ENCODE measurements at regions not wholly inside any gene's neighbourhood (a gene's known extent, or its start where the extent isn't known, plus 50 kb on each side); places are given as distances from the start of the nearest gene placed in this dataset.

DNA sequence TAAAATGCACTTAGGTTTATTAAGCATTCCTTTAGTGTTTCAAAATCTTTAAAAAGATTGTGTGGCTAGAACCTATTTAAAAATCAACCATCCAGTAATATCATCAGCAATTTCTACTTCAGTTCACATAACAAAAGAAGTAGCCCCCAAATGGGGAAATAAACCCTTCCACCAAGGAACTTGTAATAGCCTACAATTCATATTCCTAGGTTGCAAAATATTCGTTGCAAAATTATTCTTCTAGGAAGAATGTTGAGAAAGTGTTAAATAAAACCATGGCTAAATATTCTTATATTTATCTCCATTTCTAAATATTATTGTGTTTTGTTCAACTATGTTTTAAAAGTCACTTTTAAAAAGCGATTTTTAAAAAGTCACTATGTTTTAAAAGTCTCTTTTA is 177.9 kb upstream of the PRLR start:
- H3K27me3 ChIP-seq: no peaks in the 10 kb centered on the region
- 63% methylated on average over 2 of the region's 2 CpGs for WGBS (ENCODE audit: insufficient coverage, low coverage, low lambda C conversion rate, missing lambda C conversion rate)
- H3K4me3 ChIP-seq: no peak overlapping the region
- intact Hi-C loops (cut with DNase I): no loop called here
- no peaks in the 10 kb centered on the region for H3K9me3 ChIP-seq
- H3K27ac ChIP-seq: no peak overlapping the region
- no peaks in the 10 kb centered on the region for H3K4me1 ChIP-seq
- ATAC-seq (no peak), DNase-seq (no peak)
- TF ChIP-seq, protein P1, sequence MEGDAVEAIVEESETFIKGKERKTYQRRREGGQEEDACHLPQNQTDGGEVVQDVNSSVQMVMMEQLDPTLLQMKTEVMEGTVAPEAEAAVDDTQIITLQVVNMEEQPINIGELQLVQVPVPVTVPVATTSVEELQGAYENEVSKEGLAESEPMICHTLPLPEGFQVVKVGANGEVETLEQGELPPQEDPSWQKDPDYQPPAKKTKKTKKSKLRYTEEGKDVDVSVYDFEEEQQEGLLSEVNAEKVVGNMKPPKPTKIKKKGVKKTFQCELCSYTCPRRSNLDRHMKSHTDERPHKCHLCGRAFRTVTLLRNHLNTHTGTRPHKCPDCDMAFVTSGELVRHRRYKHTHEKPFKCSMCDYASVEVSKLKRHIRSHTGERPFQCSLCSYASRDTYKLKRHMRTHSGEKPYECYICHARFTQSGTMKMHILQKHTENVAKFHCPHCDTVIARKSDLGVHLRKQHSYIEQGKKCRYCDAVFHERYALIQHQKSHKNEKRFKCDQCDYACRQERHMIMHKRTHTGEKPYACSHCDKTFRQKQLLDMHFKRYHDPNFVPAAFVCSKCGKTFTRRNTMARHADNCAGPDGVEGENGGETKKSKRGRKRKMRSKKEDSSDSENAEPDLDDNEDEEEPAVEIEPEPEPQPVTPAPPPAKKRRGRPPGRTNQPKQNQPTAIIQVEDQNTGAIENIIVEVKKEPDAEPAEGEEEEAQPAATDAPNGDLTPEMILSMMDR (IDR thresholded peaks at IDR 0.05): no peak
- TF ChIP-seq POLR2A (IDR thresholded peaks at IDR 0.05): no peak
- no peaks in the 10 kb centered on the region for H3K36me3 ChIP-seq

DNA sequence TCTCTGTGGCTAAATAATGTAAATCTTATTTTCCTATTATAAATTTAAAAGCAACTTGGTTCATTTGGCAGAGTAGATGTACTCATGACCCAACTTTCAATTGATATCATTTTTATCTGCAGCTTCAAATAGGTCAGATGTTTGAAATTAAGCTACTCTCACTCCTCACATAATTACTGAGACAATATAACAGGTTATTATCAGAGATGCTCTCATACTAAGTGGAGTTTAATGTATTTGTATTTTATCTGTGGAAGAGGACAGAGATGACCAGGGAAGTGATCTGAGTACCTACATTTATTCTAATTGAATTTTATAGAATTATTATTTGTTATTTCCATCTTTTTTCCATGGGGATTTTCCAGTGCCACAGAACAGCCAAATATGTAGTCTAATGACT is 177.4 kb upstream of the PRLR start:
- intact Hi-C loops (cut with DNase I): no loop called here
- no peak for TF ChIP-seq POLR2A (IDR thresholded peaks at IDR 0.05)
- TF ChIP-seq, protein P1 (IDR thresholded peaks at IDR 0.05): no peak
- Histone ChIP-seq H3K27me3 (no peaks in the 10 kb centered on the region), H3K27ac (no peak overlapping the region), H3K4me3 (no peak overlapping the region), H3K9me3 (no peaks in the 10 kb centered on the region), H3K36me3 (no peaks in the 10 kb centered on the region), H3K4me1 (no peaks in the 10 kb centered on the region)
- ATAC-seq (no peak), DNase-seq (no peak)

DNA sequence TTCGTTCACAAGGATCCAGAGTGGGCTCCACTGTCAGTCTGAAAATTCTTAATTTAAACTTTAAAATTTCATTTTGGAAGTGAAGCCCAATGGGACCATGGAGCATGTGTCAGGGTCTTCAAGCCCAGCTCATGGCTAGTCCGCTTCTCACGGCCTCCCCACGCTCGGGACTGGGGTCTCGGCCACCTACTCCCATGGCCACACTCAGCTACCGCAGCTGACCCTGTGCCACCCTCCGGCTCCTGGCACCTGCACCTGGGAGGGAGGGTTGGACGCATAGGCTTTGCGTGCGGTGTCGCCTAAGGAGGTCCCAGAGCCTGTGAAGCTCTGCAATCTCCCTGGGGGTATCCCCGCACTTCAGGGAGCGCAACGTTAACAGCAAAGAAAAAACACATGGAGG is 175.7 kb upstream of the PRLR start:
- no peak for DNase-seq
- intact Hi-C loops (cut with DNase I): no loop called here

DNA sequence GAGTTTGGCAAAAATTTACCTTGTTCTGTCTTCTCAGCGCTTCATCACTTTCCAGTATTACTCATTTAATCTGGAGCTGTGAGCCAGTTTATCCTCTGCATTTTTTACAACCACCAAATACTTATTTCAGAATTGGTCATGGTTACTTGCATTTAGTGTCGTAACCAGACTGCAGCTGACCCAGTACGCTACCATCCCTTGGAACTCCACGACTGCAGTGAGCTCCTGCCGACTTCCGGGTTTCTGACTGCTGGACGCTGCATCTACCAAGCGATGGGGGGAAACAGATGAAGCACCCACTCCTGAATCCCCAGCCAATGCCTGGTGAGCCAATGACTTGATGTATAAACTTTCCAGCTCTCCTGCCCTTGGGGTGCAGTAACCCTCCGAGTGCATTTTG is 174.4 kb upstream of the PRLR start:
- Histone ChIP-seq H3K27ac (no peak overlapping the region), H3K36me3 (no peaks in the 10 kb centered on the region), H3K4me3 (no peak overlapping the region), H3K9me3 (no peaks in the 10 kb centered on the region), H3K27me3 (no peaks in the 10 kb centered on the region), H3K4me1 (no peaks in the 10 kb centered on the region)
- ATAC-seq (no peak), DNase-seq (no peak)
- TF ChIP-seq, protein P1 (IDR thresholded peaks at IDR 0.05): no peak
- TF ChIP-seq POLR2A (IDR thresholded peaks at IDR 0.05): no peak
- intact Hi-C loops (cut with DNase I): no loop called here
- 88% methylated on average over 8 of the region's 9 CpGs for WGBS (ENCODE audit: insufficient coverage, low coverage, low lambda C conversion rate, missing lambda C conversion rate)

More for the DNA sequence above, 175.7 kb upstream of the PRLR start:
- no peaks in the 10 kb centered on the region for H3K9me3 ChIP-seq
- 90% methylated on average over 11 of the region's 15 CpGs for WGBS (ENCODE audit: insufficient coverage, low coverage, low lambda C conversion rate, missing lambda C conversion rate)
- H3K36me3 ChIP-seq: no peaks in the 10 kb centered on the region
- no peak overlapping the region for H3K4me3 ChIP-seq
- no peak for TF ChIP-seq POLR2A (IDR thresholded peaks at IDR 0.05)
- TF ChIP-seq, protein P1 (IDR thresholded peaks at IDR 0.05): no peak
- no peaks in the 10 kb centered on the region for H3K4me1 ChIP-seq
- no peak for ATAC-seq
- H3K27ac ChIP-seq: no peak overlapping the region
- no peaks in the 10 kb centered on the region for H3K27me3 ChIP-seq

DNA sequence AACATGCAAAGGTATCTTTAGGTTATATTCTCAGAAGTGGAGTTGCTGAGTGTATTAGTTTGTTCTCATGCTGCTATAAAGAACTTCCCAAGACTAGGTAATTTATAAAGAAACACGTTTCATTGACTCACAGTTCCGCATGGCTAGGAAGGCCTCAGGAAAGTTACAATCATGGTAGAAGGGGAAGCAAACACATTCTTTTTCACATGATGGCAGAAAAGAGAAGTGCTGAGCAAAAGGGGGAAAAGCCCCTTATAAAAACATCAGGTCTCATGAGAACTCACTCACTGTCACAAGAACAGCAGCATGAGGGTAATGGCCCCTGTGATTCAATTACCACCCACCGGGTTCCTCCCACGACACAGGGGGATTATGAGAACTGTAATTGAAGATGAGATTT is 163.6 kb upstream of the PRLR start:
- Histone ChIP-seq H3K4me1 (no peaks in the 10 kb centered on the region), H3K36me3 (no peaks in the 10 kb centered on the region), H3K27me3 (no peaks in the 10 kb centered on the region), H3K27ac (no peak overlapping the region), H3K9me3 (no peaks in the 10 kb centered on the region), H3K4me3 (no peak overlapping the region)
- intact Hi-C loops (cut with DNase I): no loop called here
- WGBS (ENCODE audit: insufficient coverage, low coverage, low lambda C conversion rate, missing lambda C conversion rate): 84% methylated on average over 4 of the region's 4 CpGs
- TF ChIP-seq, protein P1 (IDR thresholded peaks at IDR 0.05): no peak
- TF ChIP-seq POLR2A (IDR thresholded peaks at IDR 0.05): no peak
- ATAC-seq (no peak), DNase-seq (no peak)
